MM.1S (cell line): ENCODE measurements at regions not wholly inside any gene's neighbourhood (a gene's known extent, or its start where the extent isn't known, plus 50 kb on each side); places are given as distances from the start of the nearest gene placed in this dataset.

Experiments used
- CTCF ChIP-seq: fragments of 300-600 bp; sonication (generic); IDR thresholded peaks from 2 replicates; pipeline ENCODE4 v1.5.1; 2016; ENCODE audit warnings: antibody characterized with exemption, low read length, mixed read lengths
- EZH2 ChIP-seq: fragments of 300-600 bp; sonication (generic); optimal IDR thresholded peaks from 2 replicates; pipeline ENCODE3; 2017; ENCODE audit warnings: low read depth, mild to moderate bottlenecking, antibody characterized with exemption, low read length, mixed read lengths

- TF ChIP-seq CTCF (no peak), EZH2 (no peak)
Measured at GRCh38 chr2:134158295-134158694, 95.6 kb upstream of the MGAT5 start.
